ENCODE measurements at regions not wholly inside any gene's neighbourhood (a gene's known extent, or its start where the extent isn't known, plus 50 kb on each side); places are given as distances from the start of the nearest gene placed in this dataset.

GRCh38 chr20:51286758-51287157 lies 255.8 kb downstream of the NFATC2 start:
- no peaks in the 10 kb centered on the region for H3K79me2 ChIP-seq (ENCODE audit: insufficient read depth, low read length)
- no peaks in the 10 kb centered on the region for H4K20me1 ChIP-seq (ENCODE audit: insufficient read depth, low read length)
- peaks cover 23% of the 10 kb centered on the region for H3K27me3 ChIP-seq (ENCODE audit: insufficient read depth, low read length)
- no peak overlapping the region for H3K27ac ChIP-seq (ENCODE audit: low read depth, low read length)
- no peak for DNase-seq (ENCODE audit: insufficient read length, low spot score, missing footprints)
- no peak overlapping the region for H2AFZ ChIP-seq (ENCODE audit: low read length)
- H3K36me3 ChIP-seq (ENCODE audit: insufficient read depth, low read length), result no peaks in the 10 kb centered on the region
- no peak overlapping the region for H3K4me2 ChIP-seq (ENCODE audit: insufficient read depth, low read length)
- no peaks in the 10 kb centered on the region for H3K4me1 ChIP-seq (ENCODE audit: insufficient read depth, low read length)
- no peak for TF ChIP-seq CTCF (IDR thresholded peaks at IDR 0.05; ENCODE audit: extremely low read depth, low read depth, low read length)
- H3K9me3 ChIP-seq (ENCODE audit: low read depth, low read length), result no peaks in the 10 kb centered on the region
- no peak overlapping the region for H3K4me3 ChIP-seq (ENCODE audit: insufficient read depth, low read length)

- H3K27me3 ChIP-seq (ENCODE audit: insufficient read depth, low read length), result peaks cover 23% of the 10 kb centered on the region
- H3K36me3 ChIP-seq (ENCODE audit: insufficient read depth, low read length), result no peaks in the 10 kb centered on the region
- H2AFZ ChIP-seq (ENCODE audit: low read length), result no peak overlapping the region
- no peak overlapping the region for H3K4me2 ChIP-seq (ENCODE audit: insufficient read depth, low read length)
- H3K4me3 ChIP-seq (ENCODE audit: insufficient read depth, low read length), result no peak overlapping the region
- H4K20me1 ChIP-seq (ENCODE audit: insufficient read depth, low read length), result no peaks in the 10 kb centered on the region
- H3K9me3 ChIP-seq (ENCODE audit: low read depth, low read length), result no peaks in the 10 kb centered on the region
- no peak for TF ChIP-seq CTCF (IDR thresholded peaks at IDR 0.05; ENCODE audit: extremely low read depth, low read depth, low read length)
- DNase-seq (ENCODE audit: insufficient read length, low spot score, missing footprints), result no peak
- H3K27ac ChIP-seq (ENCODE audit: low read depth, low read length), result no peak overlapping the region
- no peaks in the 10 kb centered on the region for H3K79me2 ChIP-seq (ENCODE audit: insufficient read depth, low read length)
- no peaks in the 10 kb centered on the region for H3K4me1 ChIP-seq (ENCODE audit: insufficient read depth, low read length)
Measured at GRCh38 chr20:51285684-51286083, 256.8 kb downstream of the NFATC2 start.

GRCh38 chr20:51284871-51285270 lies 257.6 kb downstream of the NFATC2 start:
- Histone ChIP-seq H2AFZ (ENCODE audit: low read length) (no peak overlapping the region), H3K79me2 (ENCODE audit: insufficient read depth, low read length) (no peaks in the 10 kb centered on the region), H3K36me3 (ENCODE audit: insufficient read depth, low read length) (no peaks in the 10 kb centered on the region), H3K27me3 (ENCODE audit: insufficient read depth, low read length) (peaks cover 29% of the 10 kb centered on the region), H3K4me2 (ENCODE audit: insufficient read depth, low read length) (no peak overlapping the region), H3K9me3 (ENCODE audit: low read depth, low read length) (no peaks in the 10 kb centered on the region), H3K4me3 (ENCODE audit: insufficient read depth, low read length) (no peak overlapping the region), H4K20me1 (ENCODE audit: insufficient read depth, low read length) (no peaks in the 10 kb centered on the region), H3K4me1 (ENCODE audit: insufficient read depth, low read length) (no peaks in the 10 kb centered on the region), H3K27ac (ENCODE audit: low read depth, low read length) (no peak overlapping the region)
- DNase-seq (ENCODE audit: insufficient read length, low spot score, missing footprints), result no peak
- TF ChIP-seq CTCF (IDR thresholded peaks at IDR 0.05; ENCODE audit: extremely low read depth, low read depth, low read length), result no peak

- Histone ChIP-seq H3K4me3 (ENCODE audit: insufficient read depth, low read length) (no peak overlapping the region), H3K4me1 (ENCODE audit: insufficient read depth, low read length) (no peaks in the 10 kb centered on the region), H3K36me3 (ENCODE audit: insufficient read depth, low read length) (no peaks in the 10 kb centered on the region), H2AFZ (ENCODE audit: low read length) (no peak overlapping the region), H3K27me3 (ENCODE audit: insufficient read depth, low read length) (peaks cover 34% of the 10 kb centered on the region), H3K27ac (ENCODE audit: low read depth, low read length) (no peak overlapping the region), H3K4me2 (ENCODE audit: insufficient read depth, low read length) (no peak overlapping the region), H4K20me1 (ENCODE audit: insufficient read depth, low read length) (no peaks in the 10 kb centered on the region), H3K79me2 (ENCODE audit: insufficient read depth, low read length) (no peaks in the 10 kb centered on the region), H3K9me3 (ENCODE audit: low read depth, low read length) (no peaks in the 10 kb centered on the region)
- TF ChIP-seq CTCF (IDR thresholded peaks at IDR 0.05; ENCODE audit: extremely low read depth, low read depth, low read length), result no peak
- no peak for DNase-seq (ENCODE audit: insufficient read length, low spot score, missing footprints)
Measured at GRCh38 chr20:51284176-51284575, 258.3 kb downstream of the NFATC2 start.

Data from osteoblast (primary cell).